Mammary epithelial cell (primary cell): ENCODE measurements at regions not wholly inside any gene's neighbourhood (a gene's known extent, or its start where the extent isn't known, plus 50 kb on each side); places are given as distances from the start of the nearest gene placed in this dataset.

Experiments
- EZH2 ChIP-seq: IDR thresholded peaks from 2 replicates; pipeline ENCODE4 v1.6.1; 2012; ENCODE audit warnings: low read length, inconsistent platforms, borderline replicate concordance
- TF ChIP-seq, protein P1 (sequence below), 2 donors: IDR thresholded peaks in 1 of 2; conservative IDR thresholded peaks in 1 of 2; 2 replicates each; pipeline ENCODE4 v1.5.1; 2011 to 2012; ENCODE audit warnings: inconsistent platforms in 2 of 2, low read length in 2 of 2, mild to moderate bottlenecking in 2 of 2, control low read depth in 1 of 2, low read depth in 1 of 2; ENCODE audit not compliant: insufficient read depth in 1 of 2; ENCODE audit errors: extremely low read depth in 1 of 2

DNA sequence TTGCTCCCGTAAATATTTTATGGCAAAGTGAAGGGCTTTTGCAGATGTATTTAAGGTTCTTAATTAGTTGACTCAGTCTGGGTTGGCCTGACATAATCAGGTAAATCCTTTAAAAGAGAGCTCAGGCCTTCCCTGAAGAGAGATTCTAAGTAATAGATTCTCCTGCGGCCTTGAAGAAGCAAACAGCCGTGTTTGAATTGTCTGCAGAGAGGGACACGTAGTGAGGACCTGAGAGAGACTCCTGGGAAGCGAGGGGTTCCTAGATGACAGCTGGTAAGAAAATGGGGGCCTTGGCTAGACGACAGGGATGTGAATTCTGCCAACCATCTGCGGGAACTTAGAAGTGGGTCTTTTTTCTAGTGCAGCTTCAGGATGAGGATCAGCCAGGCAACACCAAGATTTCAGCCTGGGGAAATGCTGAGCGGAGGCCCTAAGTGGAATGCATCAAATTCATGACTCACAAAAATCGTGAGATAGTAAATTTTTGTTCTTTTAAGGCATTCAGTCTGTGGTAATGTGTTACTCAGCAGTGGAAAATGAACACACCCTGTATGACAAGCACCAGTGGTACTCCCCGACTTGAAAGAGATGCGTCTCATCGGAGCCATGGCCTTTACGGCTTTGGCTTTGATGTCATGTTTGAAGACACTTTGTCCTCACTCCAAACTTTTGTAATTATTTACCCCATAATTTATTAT is 62.1 kb upstream of the SMIM21 start:
- TF ChIP-seq, protein P1, sequence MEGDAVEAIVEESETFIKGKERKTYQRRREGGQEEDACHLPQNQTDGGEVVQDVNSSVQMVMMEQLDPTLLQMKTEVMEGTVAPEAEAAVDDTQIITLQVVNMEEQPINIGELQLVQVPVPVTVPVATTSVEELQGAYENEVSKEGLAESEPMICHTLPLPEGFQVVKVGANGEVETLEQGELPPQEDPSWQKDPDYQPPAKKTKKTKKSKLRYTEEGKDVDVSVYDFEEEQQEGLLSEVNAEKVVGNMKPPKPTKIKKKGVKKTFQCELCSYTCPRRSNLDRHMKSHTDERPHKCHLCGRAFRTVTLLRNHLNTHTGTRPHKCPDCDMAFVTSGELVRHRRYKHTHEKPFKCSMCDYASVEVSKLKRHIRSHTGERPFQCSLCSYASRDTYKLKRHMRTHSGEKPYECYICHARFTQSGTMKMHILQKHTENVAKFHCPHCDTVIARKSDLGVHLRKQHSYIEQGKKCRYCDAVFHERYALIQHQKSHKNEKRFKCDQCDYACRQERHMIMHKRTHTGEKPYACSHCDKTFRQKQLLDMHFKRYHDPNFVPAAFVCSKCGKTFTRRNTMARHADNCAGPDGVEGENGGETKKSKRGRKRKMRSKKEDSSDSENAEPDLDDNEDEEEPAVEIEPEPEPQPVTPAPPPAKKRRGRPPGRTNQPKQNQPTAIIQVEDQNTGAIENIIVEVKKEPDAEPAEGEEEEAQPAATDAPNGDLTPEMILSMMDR (conservative IDR thresholded peaks at IDR 0.05 in 1 of 2, IDR thresholded peaks at IDR 0.05 in 1 of 2; ENCODE audit: extremely low read depth in 1 of 2, insufficient read depth in 1 of 2, low read depth in 1 of 2, low read length in 2 of 2): no peak
- no peak for TF ChIP-seq EZH2
